DND-41 (cell line): ENCODE measurements at regions not wholly inside any gene's neighbourhood (a gene's known extent, or its start where the extent isn't known, plus 50 kb on each side); places are given as distances from the start of the nearest gene placed in this dataset.

Source experiments
- EZH2 ChIP-seq: IDR thresholded peaks from 3 replicates; pipeline ENCODE4 v1.6.1; 2012; ENCODE audit warnings: borderline replicate concordance, low read depth, mild to moderate bottlenecking, moderate library complexity, low read length, inconsistent platforms; ENCODE audit not compliant: severe bottlenecking
- TF ChIP-seq, protein P1 (sequence below): IDR thresholded peaks from 2 replicates; pipeline ENCODE4 v1.5.1; 2012; ENCODE audit warnings: borderline replicate concordance, low read length, moderate library complexity, mild to moderate bottlenecking; ENCODE audit not compliant: poor library complexity, severe bottlenecking; ENCODE audit errors: extremely low read depth

DNA sequence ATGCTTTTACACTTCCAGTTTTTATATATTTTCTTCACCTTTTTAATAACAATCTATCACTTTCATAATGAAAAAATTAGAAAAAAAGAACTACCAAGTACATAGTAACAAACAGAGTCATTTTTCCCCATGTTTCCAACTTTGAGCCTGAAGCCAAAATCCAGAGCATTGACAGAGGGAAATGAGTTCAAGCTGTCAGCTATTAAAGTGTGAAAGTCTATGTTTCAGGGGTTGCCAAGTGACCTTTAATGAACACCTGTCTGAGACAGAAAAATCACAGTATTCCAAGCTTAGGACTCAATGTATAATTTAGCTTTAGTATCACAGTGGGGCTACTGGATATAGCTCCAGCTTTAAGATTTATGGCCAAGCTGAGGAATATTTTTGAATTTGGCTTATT lies 128.3 kb upstream of the GADL1 start:
- TF ChIP-seq, protein P1, sequence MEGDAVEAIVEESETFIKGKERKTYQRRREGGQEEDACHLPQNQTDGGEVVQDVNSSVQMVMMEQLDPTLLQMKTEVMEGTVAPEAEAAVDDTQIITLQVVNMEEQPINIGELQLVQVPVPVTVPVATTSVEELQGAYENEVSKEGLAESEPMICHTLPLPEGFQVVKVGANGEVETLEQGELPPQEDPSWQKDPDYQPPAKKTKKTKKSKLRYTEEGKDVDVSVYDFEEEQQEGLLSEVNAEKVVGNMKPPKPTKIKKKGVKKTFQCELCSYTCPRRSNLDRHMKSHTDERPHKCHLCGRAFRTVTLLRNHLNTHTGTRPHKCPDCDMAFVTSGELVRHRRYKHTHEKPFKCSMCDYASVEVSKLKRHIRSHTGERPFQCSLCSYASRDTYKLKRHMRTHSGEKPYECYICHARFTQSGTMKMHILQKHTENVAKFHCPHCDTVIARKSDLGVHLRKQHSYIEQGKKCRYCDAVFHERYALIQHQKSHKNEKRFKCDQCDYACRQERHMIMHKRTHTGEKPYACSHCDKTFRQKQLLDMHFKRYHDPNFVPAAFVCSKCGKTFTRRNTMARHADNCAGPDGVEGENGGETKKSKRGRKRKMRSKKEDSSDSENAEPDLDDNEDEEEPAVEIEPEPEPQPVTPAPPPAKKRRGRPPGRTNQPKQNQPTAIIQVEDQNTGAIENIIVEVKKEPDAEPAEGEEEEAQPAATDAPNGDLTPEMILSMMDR: no peak
- TF ChIP-seq EZH2: no peak
